H1 (cell line): ENCODE measurements at regions not wholly inside any gene's neighbourhood (a gene's known extent, or its start where the extent isn't known, plus 50 kb on each side); places are given as distances from the start of the nearest gene placed in this dataset.

Experiments used
- CTCF ChIA-PET: fragments of 300-600 bp; sonication (Branson Sonifier 250); formaldehyde crosslinking; loops from one replicate; lab custom pipeline; 2021; ENCODE audit not compliant: partially characterized antibody; lab: Charles Lee
- POLR2A ChIA-PET: fragments of 300-600 bp; sonication (Branson Sonifier 250); formaldehyde crosslinking; loops from one replicate; lab custom pipeline; 2021; ENCODE audit warnings: inconsistent platforms; ENCODE audit not compliant: partially characterized antibody; lab: Charles Lee
- DNase-seq, 2 experiments: peaks; one replicate each; pipeline versions ENCODE4 v3.0.0 to v3.0.0-alpha.2; 2010 to 2022; ENCODE audit warnings: low spot score in 2 of 2, low read depth in 1 of 2, mixed read lengths in 1 of 2
- FAIRE-seq: peaks from 2 replicates; lab custom pipeline; 2011; peaks lifted over from hg19 to GRCh38; lab: Jason Lieb, UNC
- H2AFZ ChIP-seq: 2 replicates; pipeline ENCODE4 v1.8.1; 2012; ENCODE audit warnings: low read length, inconsistent platforms
- H2AK5ac ChIP-seq: 2 replicates; pipeline ENCODE4 v1.6.1; 2013; ENCODE audit warnings: low read depth, low read length
- H2BK120ac ChIP-seq: replicated peaks from 2 replicates; pipeline ENCODE3; 2013; ENCODE audit warnings: low read depth, low read length, inconsistent platforms
- H2BK12ac ChIP-seq: 2 replicates; pipeline ENCODE4 v1.6.1; 2013; ENCODE audit warnings: low read depth, low read length
- H2BK15ac ChIP-seq: 2 replicates; pipeline ENCODE4 v1.6.1; 2013; ENCODE audit warnings: low read length
- H2BK20ac ChIP-seq: 2 replicates; pipeline ENCODE4 v1.6.1; 2013; ENCODE audit warnings: low read length
- H2BK5ac ChIP-seq: 2 replicates; pipeline ENCODE4 v1.6.1; 2013; ENCODE audit warnings: low read depth, low read length
- H3K14ac ChIP-seq: 2 replicates; pipeline ENCODE4 v1.6.1; 2013; ENCODE audit warnings: inconsistent platforms; ENCODE audit not compliant: insufficient read length
- H3K18ac ChIP-seq: 2 replicates; pipeline ENCODE4 v1.6.1; 2013; ENCODE audit warnings: low read length; ENCODE audit errors: extremely low read depth
- H3K23ac ChIP-seq: 2 replicates; pipeline ENCODE4 v1.6.1; 2013; ENCODE audit warnings: inconsistent platforms; ENCODE audit not compliant: insufficient read length
- H3K23me2 ChIP-seq: 2 replicates; pipeline ENCODE4 v1.6.1; 2013; ENCODE audit warnings: low read depth, low read length
- H3K27ac ChIP-seq: 2 replicates; pipeline ENCODE4 v1.6.1; 2011; ENCODE audit warnings: low read depth, low read length, inconsistent platforms
- H3K27me3 ChIP-seq, 4 experiments: replicated peaks in 1 of 4; 1 replicate in 1 of 4; 2 replicates in 3 of 4; pipeline versions ENCODE4 v1.6.1 to v1.8.1; 2011 to 2013; ENCODE audit warnings: low read length in 3 of 4, mild to moderate bottlenecking in 3 of 4, inconsistent platforms in 2 of 4, mixed read lengths in 2 of 4, moderate library complexity in 1 of 4; ENCODE audit not compliant: control insufficient read depth in 3 of 4, insufficient read depth in 3 of 4; ENCODE audit errors: extremely low read depth in 1 of 4
- H3K36me3 ChIP-seq, 4 experiments: 2 replicates each; pipeline versions ENCODE4 v1.6.1 to v1.8.1; 2011 to 2013; ENCODE audit warnings: mild to moderate bottlenecking in 4 of 4, low read length in 3 of 4, moderate library complexity in 2 of 4, control low read depth in 1 of 4, inconsistent platforms in 1 of 4; ENCODE audit not compliant: insufficient read depth in 4 of 4, control insufficient read depth in 2 of 4
- H3K4ac ChIP-seq: replicated peaks from 2 replicates; pipeline ENCODE3; 2013; ENCODE audit warnings: low read length, low read depth, mixed read lengths, inconsistent platforms; ENCODE audit not compliant: insufficient read length
- H3K4me1 ChIP-seq, 4 experiments: replicated peaks in 1 of 4; 1 replicate in 1 of 4; 2 replicates in 3 of 4; pipeline versions ENCODE4 v1.6.1 to v1.8.1; 2011 to 2013; ENCODE audit warnings: low read length in 3 of 4, inconsistent platforms in 2 of 4, mixed read lengths in 1 of 4; ENCODE audit not compliant: insufficient read depth in 4 of 4, control insufficient read depth in 3 of 4
- H3K4me2 ChIP-seq, 2 experiments: 2 replicates each; pipeline versions ENCODE4 v1.6.1 to v1.8.1; 2011 to 2013; ENCODE audit warnings: low read depth in 2 of 2, low read length in 2 of 2, control low read depth in 1 of 2, inconsistent platforms in 1 of 2, mild to moderate bottlenecking in 1 of 2; ENCODE audit not compliant: insufficient read depth in 1 of 2
- H3K4me3 ChIP-seq, 4 experiments: fragments of 200-600, 300-600 bp in 1 of 4; sonication (generic), shearing (Covaris generic), sonication (Bioruptor Twin) in 1 of 4; 2 replicates each; pipeline versions ENCODE4 v1.5.1 to v1.8.1; 2011 to 2016; ENCODE audit warnings: low read length in 4 of 4, low read depth in 3 of 4, control low read depth in 2 of 4, inconsistent platforms in 2 of 4, mild to moderate bottlenecking in 2 of 4, mixed read lengths in 1 of 4, moderate library complexity in 1 of 4; ENCODE audit not compliant: insufficient read depth in 2 of 4; ENCODE audit errors: extremely low read depth in 1 of 4
- H3K56ac ChIP-seq: replicated peaks from 2 replicates; pipeline ENCODE3; 2013; ENCODE audit warnings: low read depth, mild to moderate bottlenecking, mixed read lengths, low read length, inconsistent platforms; ENCODE audit not compliant: insufficient read length
- H3K79me1 ChIP-seq: 2 replicates; pipeline ENCODE4 v1.6.1; 2013; ENCODE audit warnings: low read depth, low read length, control low read depth
- H3K79me2 ChIP-seq, 2 experiments: 2 replicates each; pipeline versions ENCODE4 v1.6.1 to v1.8.1; 2012 to 2013; ENCODE audit warnings: low read length in 2 of 2, mild to moderate bottlenecking in 2 of 2, inconsistent platforms in 1 of 2; ENCODE audit not compliant: insufficient read depth in 2 of 2, control insufficient read depth in 1 of 2
- H3K9ac ChIP-seq, 4 experiments: replicated peaks in 1 of 4; 1 replicate in 1 of 4; 2 replicates in 3 of 4; pipeline versions ENCODE4 v1.6.1 to v1.8.1; 2011 to 2013; ENCODE audit warnings: low read depth in 3 of 4, low read length in 3 of 4, control low read depth in 2 of 4, mild to moderate bottlenecking in 2 of 4, moderate library complexity in 2 of 4, inconsistent platforms in 1 of 4; ENCODE audit errors: extremely low read depth in 1 of 4
- H3K9me3 ChIP-seq, 2 experiments: 2 replicates each; pipeline versions ENCODE4 v1.6.1 to v1.8.1; 2012 to 2013; ENCODE audit warnings: mild to moderate bottlenecking in 2 of 2, moderate library complexity in 2 of 2, control low read depth in 1 of 2, inconsistent platforms in 1 of 2, low read depth in 1 of 2, low read length in 1 of 2, mixed read lengths in 1 of 2; ENCODE audit not compliant: insufficient read depth in 2 of 2
- H4K20me1 ChIP-seq, 2 experiments: replicated peaks in 1 of 2; 2 replicates each; pipeline versions ENCODE3 to v1.8.1; 2011 to 2013; ENCODE audit warnings: inconsistent platforms in 2 of 2, low read length in 2 of 2, mild to moderate bottlenecking in 1 of 2; ENCODE audit not compliant: insufficient read depth in 2 of 2, control insufficient read depth in 1 of 2
- H4K5ac ChIP-seq: 2 replicates; pipeline ENCODE4 v1.6.1; 2013; ENCODE audit warnings: low read length, low read depth, mixed read lengths, inconsistent platforms; ENCODE audit not compliant: insufficient read length
- H4K8ac ChIP-seq: 2 replicates; pipeline ENCODE4 v1.8.0; 2013; ENCODE audit warnings: mild to moderate bottlenecking, moderate library complexity, low read length, inconsistent platforms; ENCODE audit not compliant: insufficient read depth; ENCODE audit errors: extremely low read depth
- H4K91ac ChIP-seq: replicated peaks from 2 replicates; pipeline ENCODE3; 2013; ENCODE audit warnings: low read length, mixed read lengths, inconsistent platforms; ENCODE audit not compliant: insufficient read length
- GTF2F1 ChIP-seq: IDR thresholded peaks from 2 replicates; pipeline ENCODE4 v1.6.1; 2012; ENCODE audit warnings: low read depth, low read length, improper control_type of control experiment, borderline replicate concordance
- HDAC2 ChIP-seq, 2 experiments: fragments of 300-600 bp in 1 of 2; sonication (generic) in 1 of 2; IDR thresholded peaks; 2 replicates each; pipeline ENCODE4 v1.6.1; 2011 to 2012; ENCODE audit warnings: low read depth in 2 of 2, low read length in 2 of 2, mild to moderate bottlenecking in 2 of 2, moderate library complexity in 2 of 2, borderline replicate concordance in 1 of 2, inconsistent platforms in 1 of 2
- POU5F1 ChIP-seq: IDR thresholded peaks from 2 replicates; pipeline ENCODE4 v1.6.1; 2011; ENCODE audit warnings: low read depth, mild to moderate bottlenecking, low read length, moderate library complexity
- SAP30 ChIP-seq: fragments of 300-600 bp; sonication (generic); IDR thresholded peaks from 2 replicates; pipeline ENCODE4 v1.7.1; 2012; ENCODE audit warnings: low read length, moderate library complexity, mild to moderate bottlenecking, inconsistent platforms; ENCODE audit not compliant: insufficient read depth, insufficient replicate concordance
- WGBS, 2 experiments: shearing (Covaris generic) in 1 of 2; methylation state at CpG; one replicate each; pipeline versions ENCODE4 v1.1.6 to v1.1.7; 2013 to 2015; ENCODE audit warnings: low lambda C conversion rate in 2 of 2, mixed read lengths in 2 of 2, inconsistent platforms in 1 of 2, low coverage in 1 of 2, missing lambda C conversion rate in 1 of 2; ENCODE audit not compliant: insufficient replicate concordance in 2 of 2, insufficient coverage in 1 of 2, insufficient read length in 1 of 2; ENCODE audit errors: extremely low coverage in 1 of 2, missing lambda C conversion rate in 1 of 2; 5-methylcytosine and 5-hydroxymethylcytosine counted together

- Histone ChIP-seq H3K36me3 (no peaks in the 10 kb centered on the region), H3K56ac (no peak overlapping the region), H2BK12ac (no peak overlapping the region), H3K23me2 (no peaks in the 10 kb centered on the region), H3K4me3 (no peak overlapping the region), H3K79me1 (no peaks in the 10 kb centered on the region), H4K5ac (no peak overlapping the region), H3K4me1 (no peaks in the 10 kb centered on the region), H3K14ac (no peak overlapping the region), H2BK15ac (no peak overlapping the region), H3K23ac (no peak overlapping the region), H3K4ac (no peak overlapping the region), H4K20me1 (no peaks in the 10 kb centered on the region), H4K91ac (no peak overlapping the region), H2AK5ac (no peak overlapping the region), H3K4me2 (no peak overlapping the region), H3K79me2 (no peaks in the 10 kb centered on the region), H3K18ac (no peak overlapping the region), H4K8ac (no peak overlapping the region), H2BK120ac (no peak overlapping the region), H3K27ac (no peak overlapping the region), H2AFZ (no peak overlapping the region), H2BK5ac (no peak overlapping the region), H2BK20ac (no peak overlapping the region), H3K27me3 (no peaks in the 10 kb centered on the region), H3K9ac (no peak overlapping the region), H3K9me3 (no peaks in the 10 kb centered on the region)
- CTCF ChIA-PET, result no interaction called here
- TF ChIP-seq POU5F1 (no peak), SAP30 (no peak), GTF2F1 (no peak), HDAC2 (IDR thresholded peaks at IDR 0.05; ENCODE audit: borderline replicate concordance in 1 of 2, low read depth in 2 of 2, low read length in 2 of 2) (no peak)
- 59% methylated on average over 3 of the region's 3 CpGs; no CpG with 5 or more reads in 1 of the 2 experiments for WGBS, 2 experiments
- FAIRE-seq (no peak), DNase-seq (no peak)
- POLR2A ChIA-PET, result no interaction called here
Observed at GRCh38 chr13:37344056-37344455, 238.6 kb upstream of the CSNK1A1L start.
